ENCODE measurements at regions not wholly inside any gene's neighbourhood (a gene's known extent, or its start where the extent isn't known, plus 50 kb on each side); places are given as distances from the start of the nearest gene placed in this dataset.

DNA sequence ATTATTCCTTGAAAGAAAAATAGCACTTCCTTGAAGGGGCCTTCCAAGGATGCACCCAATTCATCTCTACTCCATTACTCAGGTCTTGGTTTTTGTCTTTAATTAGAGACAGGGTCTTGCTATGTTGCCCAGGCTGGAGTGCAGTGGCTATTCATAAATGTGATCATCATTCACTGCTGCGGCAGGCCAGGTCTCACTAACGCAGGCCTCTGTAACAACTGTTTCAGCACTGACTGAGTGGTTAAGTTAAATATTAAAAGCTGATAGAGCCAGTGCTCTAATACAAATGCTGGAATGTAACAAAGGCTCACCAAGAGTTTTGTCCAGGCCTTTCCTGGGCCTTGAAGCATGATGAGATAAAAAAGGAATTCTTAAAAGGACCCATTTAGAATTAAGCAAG, 61.4 kb upstream of the GNAZ start:
- no peaks in the 10 kb centered on the region for H3K4me1 ChIP-seq
- no peak for TF ChIP-seq POLR2A (IDR thresholded peaks at IDR 0.05)
- TF ChIP-seq, protein P1, sequence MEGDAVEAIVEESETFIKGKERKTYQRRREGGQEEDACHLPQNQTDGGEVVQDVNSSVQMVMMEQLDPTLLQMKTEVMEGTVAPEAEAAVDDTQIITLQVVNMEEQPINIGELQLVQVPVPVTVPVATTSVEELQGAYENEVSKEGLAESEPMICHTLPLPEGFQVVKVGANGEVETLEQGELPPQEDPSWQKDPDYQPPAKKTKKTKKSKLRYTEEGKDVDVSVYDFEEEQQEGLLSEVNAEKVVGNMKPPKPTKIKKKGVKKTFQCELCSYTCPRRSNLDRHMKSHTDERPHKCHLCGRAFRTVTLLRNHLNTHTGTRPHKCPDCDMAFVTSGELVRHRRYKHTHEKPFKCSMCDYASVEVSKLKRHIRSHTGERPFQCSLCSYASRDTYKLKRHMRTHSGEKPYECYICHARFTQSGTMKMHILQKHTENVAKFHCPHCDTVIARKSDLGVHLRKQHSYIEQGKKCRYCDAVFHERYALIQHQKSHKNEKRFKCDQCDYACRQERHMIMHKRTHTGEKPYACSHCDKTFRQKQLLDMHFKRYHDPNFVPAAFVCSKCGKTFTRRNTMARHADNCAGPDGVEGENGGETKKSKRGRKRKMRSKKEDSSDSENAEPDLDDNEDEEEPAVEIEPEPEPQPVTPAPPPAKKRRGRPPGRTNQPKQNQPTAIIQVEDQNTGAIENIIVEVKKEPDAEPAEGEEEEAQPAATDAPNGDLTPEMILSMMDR (IDR thresholded peaks at IDR 0.05) = no peak
- no peak overlapping the region for H3K27ac ChIP-seq
- peaks cover 0 to under 1% (median 0%) of the 10 kb centered on the region in 9 donors for H3K27me3 ChIP-seq
- intact Hi-C loops (cut with DNase I) = no loop called here
- H3K4me3 ChIP-seq = no peak overlapping the region
- H3K36me3 ChIP-seq = no peaks in the 10 kb centered on the region
- no peaks in the 10 kb centered on the region for H3K9me3 ChIP-seq
- DNase-seq (no peak), ATAC-seq (no peak)
- 87 to 90% (median 88%) methylated on average over 2 of the region's 2 CpGs for WGBS, 4 donors
